Stimulated activated CD8-positive, alpha-beta memory T cell treated with anti-CD3 and anti-CD28 coated beads, Interleukin-4, amount 100 ng/mL, for 48 hours (primary cell): ENCODE measurements at regions not wholly inside any gene's neighbourhood (a gene's known extent, or its start where the extent isn't known, plus 50 kb on each side); places are given as distances from the start of the nearest gene placed in this dataset.
A peak's percentile ranks its signal among the peaks of the same experiment; 100 is the strongest.

ENCODE experiments used
- DNase-seq: peaks from one replicate; pipeline ENCODE4 v3.0.0-alpha.2; 2020

- peak; percentile 20 for DNase-seq
Observed at GRCh38 chr2:8573234-8573941, 108.5 kb upstream of the ID2 start.

GRCh38 chr2:8573942-8574195 is 108.0 kb upstream of the ID2 start:
- DNase-seq: peak; percentile 16

- DNase-seq: peak; percentile 23
Observed at GRCh38 chr2:8574196-8575037, 107.4 kb upstream of the ID2 start.

- peak; percentile 60 for DNase-seq
Observed at GRCh38 chr2:8575038-8575833, 106.6 kb upstream of the ID2 start.

GRCh38 chr2:8575834-8576423 is 105.9 kb upstream of the ID2 start:
- peak; percentile 22 for DNase-seq

GRCh38 chr2:8576525-8577167 is 105.2 kb upstream of the ID2 start:
- peak; percentile 50 for DNase-seq

- DNase-seq: peak; percentile 23
Observed at GRCh38 chr2:8577573-8577972, 104.3 kb upstream of the ID2 start.

- peak; percentile 22 for DNase-seq
Observed at GRCh38 chr2:8578335-8579244, 103.3 kb upstream of the ID2 start.

GRCh38 chr2:8579485-8580085 is 102.3 kb upstream of the ID2 start:
- DNase-seq: no peak

- DNase-seq: peak; percentile 40
Observed at GRCh38 chr2:8580316-8581233, 101.3 kb upstream of the ID2 start.

- no peak for DNase-seq
Observed at GRCh38 chr2:8581234-8581561, 100.7 kb upstream of the ID2 start.

- DNase-seq: peak; percentile 20
Observed at GRCh38 chr2:8581601-8582041, 100.2 kb upstream of the ID2 start.

GRCh38 chr2:8582191-8582590 is 99.7 kb upstream of the ID2 start:
- peak; percentile 18 for DNase-seq

- peak; percentile 22 for DNase-seq
Observed at GRCh38 chr2:8582651-8583399, 99.0 kb upstream of the ID2 start.

GRCh38 chr2:8583400-8584173 is 98.3 kb upstream of the ID2 start:
- peak; percentile 93 for DNase-seq

- peak; percentile 20 for DNase-seq
Observed at GRCh38 chr2:8584174-8585066, 97.4 kb upstream of the ID2 start.

GRCh38 chr2:8586457-8587051 is 95.3 kb upstream of the ID2 start:
- no peak for DNase-seq
